ENCODE measurements at regions not wholly inside any gene's neighbourhood (a gene's known extent, or its start where the extent isn't known, plus 50 kb on each side); places are given as distances from the start of the nearest gene placed in this dataset.

DNA sequence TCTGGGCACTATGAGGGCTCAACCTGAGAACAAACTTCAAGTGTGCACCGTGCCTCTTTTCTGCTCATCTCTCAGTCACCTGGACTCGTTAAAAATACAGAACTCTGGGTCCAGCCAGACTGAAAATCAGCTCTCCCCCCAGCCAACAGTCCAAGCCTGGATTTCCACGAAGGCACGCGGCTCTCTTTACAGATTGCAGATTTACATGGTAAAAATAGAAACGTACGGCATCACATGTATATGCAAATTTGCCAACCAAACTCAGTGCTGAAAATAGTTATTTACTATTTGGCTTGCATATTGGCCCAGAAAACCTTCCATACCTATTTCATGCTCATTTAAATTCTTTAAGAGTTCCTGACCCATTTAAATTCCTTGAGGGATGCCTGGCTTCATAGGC lies 315.8 kb downstream of the MAF start:
- FAIRE-seq (no peak), ATAC-seq (no peak), DNase-seq (ENCODE audit: low spot score) (no peak)
- H3K27me3 ChIP-seq (ENCODE audit: control insufficient read depth in 1 of 2, insufficient read depth in 2 of 2, low read length in 2 of 2): peaks cover 0 to 3% of the 10 kb centered on the region in 2 experiments; a peak in 2 of 5 replicates
- H3K9me3 ChIP-seq (ENCODE audit: low read length): no peaks in the 10 kb centered on the region
- WGBS (ENCODE audit: low lambda C conversion rate): 33% methylated on average over 7 of the region's 7 CpGs
- ChIA-PET CTCF (ENCODE audit: low intra/inter-chr PET ratio, low total read pairs) (no interaction called here), POLR2A (no interaction called here)
- in situ Hi-C loops (cut with HindIII; ENCODE audit: extremely low pct_ligation_motif_present, low pct_unique_long_range_greater_than_20kb) (no loop called here), intact Hi-C loops (cut with micrococcal nuclease; ENCODE audit: unreplicated experiment) (no loop called here)
- no peaks in the 10 kb centered on the region for H4K20me1 ChIP-seq (ENCODE audit: insufficient read depth, low read length)
- BruUV-seq (replicated peaks): no TSS peak
- no peak overlapping the region for H3K4me2 ChIP-seq (ENCODE audit: low read depth, low read length)
- no peak overlapping the region for H2AFZ ChIP-seq (ENCODE audit: low read length)
- no peak overlapping the region for H3K9ac ChIP-seq (ENCODE audit: insufficient read depth, low read depth, low read length)
- TF ChIP-seq, protein P1, sequence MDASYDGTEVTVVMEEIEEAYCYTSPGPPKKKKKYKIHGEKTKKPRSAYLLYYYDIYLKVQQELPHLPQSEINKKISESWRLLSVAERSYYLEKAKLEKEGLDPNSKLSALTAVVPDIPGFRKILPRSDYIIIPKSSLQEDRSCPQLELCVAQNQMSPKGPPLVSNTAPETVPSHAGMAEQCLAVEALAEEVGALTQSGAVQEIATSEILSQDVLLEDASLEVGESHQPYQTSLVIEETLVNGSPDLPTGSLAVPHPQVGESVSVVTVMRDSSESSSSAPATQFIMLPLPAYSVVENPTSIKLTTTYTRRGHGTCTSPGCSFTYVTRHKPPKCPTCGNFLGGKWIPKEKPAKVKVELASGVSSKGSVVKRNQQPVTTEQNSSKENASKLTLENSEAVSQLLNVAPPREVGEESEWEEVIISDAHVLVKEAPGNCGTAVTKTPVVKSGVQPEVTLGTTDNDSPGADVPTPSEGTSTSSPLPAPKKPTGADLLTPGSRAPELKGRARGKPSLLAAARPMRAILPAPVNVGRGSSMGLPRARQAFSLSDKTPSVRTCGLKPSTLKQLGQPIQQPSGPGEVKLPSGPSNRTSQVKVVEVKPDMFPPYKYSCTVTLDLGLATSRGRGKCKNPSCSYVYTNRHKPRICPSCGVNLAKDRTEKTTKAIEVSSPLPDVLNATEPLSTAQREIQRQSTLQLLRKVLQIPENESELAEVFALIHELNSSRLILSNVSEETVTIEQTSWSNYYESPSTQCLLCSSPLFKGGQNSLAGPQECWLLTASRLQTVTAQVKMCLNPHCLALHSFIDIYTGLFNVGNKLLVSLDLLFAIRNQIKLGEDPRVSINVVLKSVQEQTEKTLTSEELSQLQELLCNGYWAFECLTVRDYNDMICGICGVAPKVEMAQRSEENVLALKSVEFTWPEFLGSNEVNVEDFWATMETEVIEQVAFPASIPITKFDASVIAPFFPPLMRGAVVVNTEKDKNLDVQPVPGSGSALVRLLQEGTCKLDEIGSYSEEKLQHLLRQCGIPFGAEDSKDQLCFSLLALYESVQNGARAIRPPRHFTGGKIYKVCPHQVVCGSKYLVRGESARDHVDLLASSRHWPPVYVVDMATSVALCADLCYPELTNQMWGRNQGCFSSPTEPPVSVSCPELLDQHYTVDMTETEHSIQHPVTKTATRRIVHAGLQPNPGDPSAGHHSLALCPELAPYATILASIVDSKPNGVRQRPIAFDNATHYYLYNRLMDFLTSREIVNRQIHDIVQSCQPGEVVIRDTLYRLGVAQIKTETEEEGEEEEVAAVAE (CRISPR knock-in tag; IDR thresholded peaks at IDR 0.05; ENCODE audit: borderline replicate concordance): no peak
- TF ChIP-seq, protein P2, sequence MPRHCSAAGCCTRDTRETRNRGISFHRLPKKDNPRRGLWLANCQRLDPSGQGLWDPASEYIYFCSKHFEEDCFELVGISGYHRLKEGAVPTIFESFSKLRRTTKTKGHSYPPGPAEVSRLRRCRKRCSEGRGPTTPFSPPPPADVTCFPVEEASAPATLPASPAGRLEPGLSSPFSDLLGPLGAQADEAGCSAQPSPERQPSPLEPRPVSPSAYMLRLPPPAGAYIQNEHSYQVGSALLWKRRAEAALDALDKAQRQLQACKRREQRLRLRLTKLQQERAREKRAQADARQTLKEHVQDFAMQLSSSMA (CRISPR knock-in tag; IDR thresholded peaks at IDR 0.05): no peak
- TF ChIP-seq MBNL3 (CRISPR knock-in tag; conservative IDR thresholded peaks at IDR 0.05): no peak
- TF ChIP-seq YEATS4 (CRISPR knock-in tag; IDR thresholded peaks at IDR 0.05; ENCODE audit: borderline replicate concordance): no peak
- TF ChIP-seq SP5 (CRISPR knock-in tag; IDR thresholded peaks at IDR 0.05; ENCODE audit: borderline replicate concordance, low read depth): no peak
- no peak for TF ChIP-seq TP53 (CRISPR knock-in tag; conservative IDR thresholded peaks at IDR 0.05)
- TF ChIP-seq POLR2G (IDR thresholded peaks at IDR 0.05; ENCODE audit: low read depth, low read length): no peak
- H3K36me3 ChIP-seq (replicated peaks in 1 of 2; ENCODE audit: control insufficient read depth in 1 of 2, insufficient read depth in 2 of 2, low read length in 2 of 2): no peaks in the 10 kb centered on the region
- H3K79me2 ChIP-seq (ENCODE audit: insufficient read depth, low read length): no peaks in the 10 kb centered on the region
- H3K27ac ChIP-seq (ENCODE audit: extremely low read length, insufficient read depth, low read length): no peak overlapping the region
- H3K4me1 ChIP-seq (ENCODE audit: insufficient read depth, low read length): no peaks in the 10 kb centered on the region
- no peak overlapping the region for H3K4me3 ChIP-seq (replicated peaks in 1 of 3; ENCODE audit: insufficient read depth in 1 of 3, low read depth in 2 of 3, low read length in 3 of 3)
